ENCODE measurements at regions not wholly inside any gene's neighbourhood (a gene's known extent, or its start where the extent isn't known, plus 50 kb on each side); places are given as distances from the start of the nearest gene placed in this dataset.

- DNase-seq (ENCODE audit: low read depth): no peak
- no peak for TF ChIP-seq CTCF (conservative IDR thresholded peaks at IDR 0.05; ENCODE audit: low read depth, low read length)
- no peak overlapping the region for H3K4me3 ChIP-seq (ENCODE audit: low read length)
Measured at GRCh38 chr16:48818257-48818656, 208.3 kb upstream of the N4BP1 start.

GRCh38 chr16:48817032-48817431 is 207.1 kb upstream of the N4BP1 start:
- no peak for TF ChIP-seq CTCF (conservative IDR thresholded peaks at IDR 0.05; ENCODE audit: low read depth, low read length)
- H3K4me3 ChIP-seq (ENCODE audit: low read length): no peak overlapping the region
- no peak for DNase-seq (ENCODE audit: low read depth)

- TF ChIP-seq CTCF (conservative IDR thresholded peaks at IDR 0.05; ENCODE audit: low read depth, low read length): no peak
- DNase-seq (ENCODE audit: low read depth): no peak
- H3K4me3 ChIP-seq (ENCODE audit: low read length): no peak overlapping the region
Measured at GRCh38 chr16:48816393-48816792, 206.4 kb upstream of the N4BP1 start.

GRCh38 chr16:48814994-48815393 is 205.0 kb upstream of the N4BP1 start:
- TF ChIP-seq CTCF (conservative IDR thresholded peaks at IDR 0.05; ENCODE audit: low read depth, low read length): no peak
- no peak for DNase-seq (ENCODE audit: low read depth)
- no peak overlapping the region for H3K4me3 ChIP-seq (ENCODE audit: low read length)

GRCh38 chr16:48813485-48813884 is 203.5 kb upstream of the N4BP1 start:
- no peak for TF ChIP-seq CTCF (conservative IDR thresholded peaks at IDR 0.05; ENCODE audit: low read depth, low read length)
- DNase-seq (ENCODE audit: low read depth): no peak

GRCh38 chr16:48812856-48813255 is 202.9 kb upstream of the N4BP1 start:
- no peak for TF ChIP-seq CTCF (conservative IDR thresholded peaks at IDR 0.05; ENCODE audit: low read depth, low read length)
- no peak for DNase-seq (ENCODE audit: low read depth)
- no peak overlapping the region for H3K4me3 ChIP-seq (ENCODE audit: low read length)

More at GRCh38 chr16:48813485-48813884, 203.5 kb upstream of the N4BP1 start:
- H3K4me3 ChIP-seq (ENCODE audit: low read length): no peak overlapping the region

- no peak for TF ChIP-seq CTCF (conservative IDR thresholded peaks at IDR 0.05; ENCODE audit: low read depth, low read length)
- H3K4me3 ChIP-seq (ENCODE audit: low read length): no peak overlapping the region
- no peak for DNase-seq (ENCODE audit: low read depth)
Measured at GRCh38 chr16:48811478-48811877, 201.5 kb upstream of the N4BP1 start.

Data from retinal pigment epithelial cell (primary cell).